Tibial nerve (tissue), 4 donors: ENCODE measurements at regions not wholly inside any gene's neighbourhood (a gene's known extent, or its start where the extent isn't known, plus 50 kb on each side); places are given as distances from the start of the nearest gene placed in this dataset.

ENCODE experiments used
- DNase-seq, 2 donors: peaks; one replicate each; pipeline ENCODE4 v3.0.0-alpha.2; 2019; ENCODE audit warnings: low spot score in 2 of 2
- H3K27ac ChIP-seq, 4 donors: fragments of 200-600 bp; sonication (generic) in 3 of 4; one replicate each; pipeline ENCODE4 v1.5.1; 2017 to 2019; ENCODE audit warnings: mild to moderate bottlenecking in 1 of 4
- H3K27me3 ChIP-seq, 2 donors: fragments of 200-600 bp; sonication (generic) in 1 of 2; one replicate each; pipeline versions ENCODE4 v1.5.1 to v1.6.0; 2017 to 2019
- H3K36me3 ChIP-seq, 3 donors: fragments of 200-600 bp; sonication (generic); one replicate each; pipeline ENCODE4 v1.5.1; 2018 to 2019
- H3K4me1 ChIP-seq, 4 donors: fragments of 200-600 bp; sonication (generic) in 3 of 4; one replicate each; pipeline ENCODE4 v1.5.1; 2017 to 2019
- H3K4me3 ChIP-seq, 4 donors: fragments of 200-600 bp; sonication (generic) in 3 of 4; one replicate each; pipeline ENCODE4 v1.5.1; 2017 to 2019; ENCODE audit warnings: mild to moderate bottlenecking in 1 of 4, moderate library complexity in 1 of 4
- H3K9me3 ChIP-seq, 4 donors: fragments of 200-600 bp; sonication (generic) in 3 of 4; one replicate each; pipeline ENCODE4 v1.5.1; 2017 to 2019
- CTCF ChIP-seq, 5 experiments: fragments of 200-600 bp in 3 of 5; fragments of 450-650 bp in 2 of 5; sonication (generic) in 3 of 5; IDR thresholded peaks; one replicate each; pipeline ENCODE4 v1.5.1; 2016 to 2019; ENCODE audit warnings: antibody characterized with exemption in 5 of 5, mild to moderate bottlenecking in 3 of 5, moderate library complexity in 2 of 5
- EP300 ChIP-seq, 2 donors: sonication (generic); formaldehyde crosslinking; IDR thresholded peaks; one replicate each; pipeline ENCODE4 v1.6.1; 2017; ENCODE audit warnings: antibody characterized with exemption in 2 of 2, mild to moderate bottlenecking in 1 of 2
- POLR2A ChIP-seq, 2 donors: fragments of 450-650 bp; IDR thresholded peaks; one replicate each; pipeline ENCODE4 v1.6.1; 2017; ENCODE audit warnings: antibody characterized with exemption in 2 of 2, mild to moderate bottlenecking in 2 of 2, moderate library complexity in 2 of 2
- WGBS, 2 donors: methylation state at CpG; one replicate each; pipeline ENCODE4 v1.1.5; 2018; 5-methylcytosine and 5-hydroxymethylcytosine counted together

GRCh38 chr6:140281767-140282166 lies 907.3 kb upstream of the CITED2 start:
- no peak for DNase-seq
- Histone ChIP-seq H3K27ac (no peak overlapping the region), H3K36me3 (no peaks in the 10 kb centered on the region), H3K9me3 (no peaks in the 10 kb centered on the region), H3K4me1 (no peaks in the 10 kb centered on the region), H3K4me3 (no peak overlapping the region), H3K27me3 (no peaks in the 10 kb centered on the region)
- TF ChIP-seq EP300 (IDR thresholded peaks at IDR 0.05) = no peak
- no peak for TF ChIP-seq POLR2A (IDR thresholded peaks at IDR 0.05)
- WGBS, 2 donors = 89% methylated on average over 1 of the region's 1 CpG

GRCh38 chr6:140281236-140281635 lies 906.8 kb upstream of the CITED2 start:
- TF ChIP-seq POLR2A (IDR thresholded peaks at IDR 0.05) = no peak
- no peak for TF ChIP-seq EP300 (IDR thresholded peaks at IDR 0.05)
- TF ChIP-seq CTCF (IDR thresholded peaks at IDR 0.05) = no peak
- H3K27me3 ChIP-seq = no peaks in the 10 kb centered on the region
- WGBS, 2 donors = 92 to 94% methylated on average over 2 of the region's 2 CpGs
- no peaks in the 10 kb centered on the region for H3K9me3 ChIP-seq
- DNase-seq = no peak
- no peaks in the 10 kb centered on the region for H3K4me1 ChIP-seq
- no peak overlapping the region for H3K4me3 ChIP-seq
- H3K27ac ChIP-seq = no peak overlapping the region
- no peaks in the 10 kb centered on the region for H3K36me3 ChIP-seq

- H3K27ac ChIP-seq = no peak overlapping the region
- no peak overlapping the region for H3K4me3 ChIP-seq
- H3K4me1 ChIP-seq = peaks cover 0 to 4% (median 0%) of the 10 kb centered on the region in 4 donors
- DNase-seq = no peak
- no peaks in the 10 kb centered on the region for H3K36me3 ChIP-seq
- H3K9me3 ChIP-seq = no peaks in the 10 kb centered on the region
- TF ChIP-seq EP300 (IDR thresholded peaks at IDR 0.05) = no peak
- no peak for TF ChIP-seq POLR2A (IDR thresholded peaks at IDR 0.05)
- no peak for TF ChIP-seq CTCF (IDR thresholded peaks at IDR 0.05)
- WGBS, 2 donors = 69 to 77% methylated on average over 1 of the region's 1 CpG
- H3K27me3 ChIP-seq = no peaks in the 10 kb centered on the region
Measured at GRCh38 chr6:140276719-140277118, 902.3 kb upstream of the CITED2 start.

GRCh38 chr6:140276133-140276532 lies 901.7 kb upstream of the CITED2 start:
- peaks cover 0 to 7% (median 0%) of the 10 kb centered on the region in 4 donors for H3K4me1 ChIP-seq
- no peaks in the 10 kb centered on the region for H3K27me3 ChIP-seq
- no peak overlapping the region for H3K4me3 ChIP-seq
- H3K27ac ChIP-seq = no peak overlapping the region
- H3K9me3 ChIP-seq = no peaks in the 10 kb centered on the region
- no peak for TF ChIP-seq EP300 (IDR thresholded peaks at IDR 0.05)
- TF ChIP-seq CTCF (IDR thresholded peaks at IDR 0.05) = no peak
- TF ChIP-seq POLR2A (IDR thresholded peaks at IDR 0.05) = no peak
- whole genome bisulfite sequencing, 2 donors = 94 to 100% methylated on average over 1 of the region's 1 CpG
- no peaks in the 10 kb centered on the region for H3K36me3 ChIP-seq
- no peak for DNase-seq

GRCh38 chr6:140275725-140276124 lies 901.3 kb upstream of the CITED2 start:
- Histone ChIP-seq H3K4me1 (peaks cover 0 to 7% (median 0%) of the 10 kb centered on the region in 4 donors), H3K27me3 (no peaks in the 10 kb centered on the region), H3K27ac (no peak overlapping the region), H3K4me3 (no peak overlapping the region), H3K9me3 (no peaks in the 10 kb centered on the region), H3K36me3 (no peaks in the 10 kb centered on the region)
- no peak for TF ChIP-seq POLR2A (IDR thresholded peaks at IDR 0.05)
- no peak for DNase-seq

GRCh38 chr6:140274548-140274947 lies 900.1 kb upstream of the CITED2 start:
- H3K9me3 ChIP-seq = no peaks in the 10 kb centered on the region
- H3K4me1 ChIP-seq = peaks cover 0 to 7% (median 3%) of the 10 kb centered on the region in 4 donors
- H3K36me3 ChIP-seq = no peaks in the 10 kb centered on the region
- DNase-seq = no peak
- no peak overlapping the region for H3K4me3 ChIP-seq
- TF ChIP-seq POLR2A (IDR thresholded peaks at IDR 0.05) = no peak
- no peak for TF ChIP-seq EP300 (IDR thresholded peaks at IDR 0.05)
- no peak for TF ChIP-seq CTCF (IDR thresholded peaks at IDR 0.05)
- no peaks in the 10 kb centered on the region for H3K27me3 ChIP-seq
- H3K27ac ChIP-seq = no peak overlapping the region
- WGBS, 2 donors = 89 to 94% methylated on average over 2 of the region's 2 CpGs
